ENCODE measurements at regions not wholly inside any gene's neighbourhood (a gene's known extent, or its start where the extent isn't known, plus 50 kb on each side); places are given as distances from the start of the nearest gene placed in this dataset.

DNA sequence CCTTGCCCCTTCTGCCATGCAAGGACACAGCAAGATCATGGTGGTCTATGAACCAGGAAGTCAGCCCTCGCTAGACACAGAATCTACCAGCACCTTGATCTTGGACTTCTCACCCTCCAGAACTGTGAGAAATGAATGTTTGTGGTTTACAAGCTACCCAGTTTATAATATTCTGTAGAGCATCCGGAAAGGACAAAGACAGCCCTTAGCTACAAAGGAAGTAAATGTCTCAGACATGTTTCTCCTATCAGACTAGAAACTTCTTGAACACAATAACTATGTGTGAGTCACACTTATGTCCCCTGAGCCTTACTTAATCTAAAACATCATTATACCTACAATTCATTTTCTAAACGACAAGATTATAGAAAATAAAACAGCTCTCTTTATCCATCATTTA, 176.7 kb downstream of the KLHL28 start:
- Histone ChIP-seq H3K27me3 (no peaks in the 10 kb centered on the region), H3K36me3 (no peaks in the 10 kb centered on the region), H3K27ac (no peak overlapping the region), H3K4me1 (no peaks in the 10 kb centered on the region), H3K9me3 (no peaks in the 10 kb centered on the region), H3K4me3 (no peak overlapping the region)
- TF ChIP-seq, protein P1, sequence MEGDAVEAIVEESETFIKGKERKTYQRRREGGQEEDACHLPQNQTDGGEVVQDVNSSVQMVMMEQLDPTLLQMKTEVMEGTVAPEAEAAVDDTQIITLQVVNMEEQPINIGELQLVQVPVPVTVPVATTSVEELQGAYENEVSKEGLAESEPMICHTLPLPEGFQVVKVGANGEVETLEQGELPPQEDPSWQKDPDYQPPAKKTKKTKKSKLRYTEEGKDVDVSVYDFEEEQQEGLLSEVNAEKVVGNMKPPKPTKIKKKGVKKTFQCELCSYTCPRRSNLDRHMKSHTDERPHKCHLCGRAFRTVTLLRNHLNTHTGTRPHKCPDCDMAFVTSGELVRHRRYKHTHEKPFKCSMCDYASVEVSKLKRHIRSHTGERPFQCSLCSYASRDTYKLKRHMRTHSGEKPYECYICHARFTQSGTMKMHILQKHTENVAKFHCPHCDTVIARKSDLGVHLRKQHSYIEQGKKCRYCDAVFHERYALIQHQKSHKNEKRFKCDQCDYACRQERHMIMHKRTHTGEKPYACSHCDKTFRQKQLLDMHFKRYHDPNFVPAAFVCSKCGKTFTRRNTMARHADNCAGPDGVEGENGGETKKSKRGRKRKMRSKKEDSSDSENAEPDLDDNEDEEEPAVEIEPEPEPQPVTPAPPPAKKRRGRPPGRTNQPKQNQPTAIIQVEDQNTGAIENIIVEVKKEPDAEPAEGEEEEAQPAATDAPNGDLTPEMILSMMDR (IDR thresholded peaks at IDR 0.05) = no peak
- no peak for TF ChIP-seq POLR2A (IDR thresholded peaks at IDR 0.05)
- no peak for DNase-seq

DNA sequence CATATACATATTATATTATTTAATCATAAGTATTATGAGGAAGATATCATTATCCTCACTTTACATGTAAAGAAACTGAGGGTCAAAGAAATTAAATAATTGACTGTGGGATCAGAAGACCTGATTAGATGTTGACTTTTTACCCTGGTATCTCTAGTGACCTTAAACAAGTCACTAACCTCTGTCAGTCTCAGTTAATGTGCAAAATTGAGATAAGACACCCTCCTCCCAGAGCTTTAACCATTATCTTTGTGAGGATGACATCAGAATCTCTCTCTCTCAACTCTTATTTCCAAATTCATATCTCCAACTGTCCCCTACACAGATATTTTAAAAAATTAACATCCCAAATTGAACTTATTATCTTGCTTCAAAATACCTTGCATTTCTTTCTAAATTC, 177.8 kb downstream of the KLHL28 start:
- TF ChIP-seq, protein P1 (IDR thresholded peaks at IDR 0.05) = no peak
- no peak for TF ChIP-seq POLR2A (IDR thresholded peaks at IDR 0.05)

DNA sequence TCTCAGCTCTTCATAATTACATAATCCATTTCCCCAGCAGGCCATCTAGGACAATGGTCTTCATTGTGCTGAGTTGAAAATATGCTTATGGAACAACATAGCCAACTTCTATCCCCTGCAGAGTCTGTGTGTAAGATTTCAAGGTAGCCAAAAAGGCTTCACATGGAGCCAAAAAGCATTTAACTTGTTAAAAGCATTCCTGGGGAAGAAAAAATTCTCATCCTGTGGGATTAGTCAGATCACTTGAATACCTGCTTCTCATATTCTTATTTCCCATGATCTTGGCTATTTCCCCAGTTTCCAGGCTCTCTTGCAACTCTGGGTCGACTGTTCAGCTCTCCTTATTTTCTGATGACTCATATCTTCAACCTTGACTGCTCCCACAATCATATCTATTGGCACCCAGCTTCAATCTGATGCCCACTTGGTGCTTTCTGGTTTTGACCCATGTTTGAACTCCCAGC, 178.9 kb downstream of the KLHL28 start:
- Histone ChIP-seq H3K4me1 (no peaks in the 10 kb centered on the region), H3K9me3 (no peaks in the 10 kb centered on the region), H3K36me3 (no peaks in the 10 kb centered on the region), H3K27me3 (no peaks in the 10 kb centered on the region), H3K4me3 (no peak overlapping the region), H3K27ac (no peak overlapping the region)
- DNase-seq = no peak
- TF ChIP-seq, protein P1 (IDR thresholded peaks at IDR 0.05) = no peak
- TF ChIP-seq POLR2A (IDR thresholded peaks at IDR 0.05) = no peak

More for the DNA sequence above, 177.8 kb downstream of the KLHL28 start:
- H3K27ac ChIP-seq = no peak overlapping the region
- H3K4me3 ChIP-seq = no peak overlapping the region
- no peaks in the 10 kb centered on the region for H3K36me3 ChIP-seq
- H3K4me1 ChIP-seq = no peaks in the 10 kb centered on the region
- H3K9me3 ChIP-seq = no peaks in the 10 kb centered on the region
- no peak for DNase-seq
- no peaks in the 10 kb centered on the region for H3K27me3 ChIP-seq

DNA sequence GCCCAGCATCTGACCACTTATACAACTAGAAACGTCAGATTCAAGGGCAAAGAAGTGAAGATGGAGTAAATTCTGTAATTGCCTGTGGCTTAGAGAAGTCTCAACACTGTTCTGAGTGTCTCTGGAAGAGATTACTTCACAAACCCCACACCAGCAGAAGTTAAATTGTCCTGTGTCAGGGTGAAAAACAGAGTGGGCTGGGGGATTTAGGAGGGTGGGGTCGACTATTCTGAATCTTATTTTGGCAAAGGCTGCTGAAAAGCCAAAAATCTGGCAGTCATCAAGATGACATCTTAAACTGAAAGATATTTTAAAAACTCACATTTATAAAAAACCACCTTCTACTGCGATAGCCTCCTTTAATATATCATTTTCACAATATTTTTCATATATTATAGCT, 180.8 kb downstream of the KLHL28 start:
- TF ChIP-seq, protein P1 (IDR thresholded peaks at IDR 0.05) = no peak
- no peak for TF ChIP-seq POLR2A (IDR thresholded peaks at IDR 0.05)
- no peak for DNase-seq
- H3K36me3 ChIP-seq = no peaks in the 10 kb centered on the region
- no peak overlapping the region for H3K27ac ChIP-seq
- H3K27me3 ChIP-seq = no peaks in the 10 kb centered on the region
- H3K9me3 ChIP-seq = no peaks in the 10 kb centered on the region
- no peak overlapping the region for H3K4me3 ChIP-seq
- no peaks in the 10 kb centered on the region for H3K4me1 ChIP-seq

DNA sequence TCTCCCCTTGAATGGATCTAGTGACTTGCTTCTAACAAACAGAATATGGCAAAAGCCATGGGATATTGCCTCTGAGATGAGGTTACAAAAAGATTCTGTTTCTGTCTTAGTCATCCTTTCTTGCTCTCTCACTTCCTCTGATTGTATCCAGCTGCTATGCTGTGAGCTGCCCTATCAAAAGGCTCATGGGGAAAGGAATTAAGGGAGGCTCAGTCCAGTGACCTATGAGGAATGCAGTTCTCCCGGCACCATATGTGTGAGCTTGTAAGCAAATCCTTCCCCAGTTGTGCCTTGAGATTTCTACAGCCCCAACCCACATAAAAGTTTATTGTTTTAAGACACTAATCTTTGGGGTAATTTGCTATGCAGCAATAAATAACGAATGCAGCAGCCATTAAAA, 183.1 kb downstream of the KLHL28 start:
- no peaks in the 10 kb centered on the region for H3K4me1 ChIP-seq
- DNase-seq = no peak
- TF ChIP-seq, protein P1 (IDR thresholded peaks at IDR 0.05) = no peak
- TF ChIP-seq POLR2A (IDR thresholded peaks at IDR 0.05) = no peak
- H3K27me3 ChIP-seq = no peaks in the 10 kb centered on the region
- H3K4me3 ChIP-seq = no peak overlapping the region
- no peak overlapping the region for H3K27ac ChIP-seq
- no peaks in the 10 kb centered on the region for H3K36me3 ChIP-seq
- no peaks in the 10 kb centered on the region for H3K9me3 ChIP-seq

DNA sequence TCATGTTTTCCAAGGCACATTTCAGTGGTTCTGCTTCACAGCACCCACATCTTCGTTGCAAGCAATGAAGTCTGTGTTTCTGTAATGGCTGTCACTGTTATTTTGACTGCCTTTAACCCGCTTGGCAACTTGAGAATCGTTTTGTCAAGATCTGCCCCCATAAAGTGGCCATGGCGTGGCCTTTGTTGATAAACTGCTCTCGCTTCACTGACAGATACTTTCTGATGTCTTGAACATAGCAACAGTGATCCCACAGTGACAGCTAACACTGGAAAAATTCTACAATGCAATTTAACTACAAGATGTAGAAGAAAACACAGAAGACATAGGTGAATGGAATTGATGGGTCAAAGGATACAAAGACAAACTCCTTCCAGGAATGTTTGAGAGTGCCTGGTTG, 184.2 kb downstream of the KLHL28 start:
- TF ChIP-seq POLR2A (IDR thresholded peaks at IDR 0.05) = no peak
- TF ChIP-seq, protein P1 (IDR thresholded peaks at IDR 0.05) = no peak
- Histone ChIP-seq H3K36me3 (no peaks in the 10 kb centered on the region), H3K4me3 (no peak overlapping the region), H3K27me3 (no peaks in the 10 kb centered on the region), H3K4me1 (no peaks in the 10 kb centered on the region), H3K27ac (no peak overlapping the region), H3K9me3 (no peaks in the 10 kb centered on the region)
- no peak for DNase-seq

All from Peyer's patch (tissue), 4 donors.